ENCODE measurements at regions not wholly inside any gene's neighbourhood (a gene's known extent, or its start where the extent isn't known, plus 50 kb on each side); places are given as distances from the start of the nearest gene placed in this dataset.

GRCh38 chr9:129355631-129356030 is 177.6 kb upstream of the IER5L start:
- TF ChIP-seq, protein P1, sequence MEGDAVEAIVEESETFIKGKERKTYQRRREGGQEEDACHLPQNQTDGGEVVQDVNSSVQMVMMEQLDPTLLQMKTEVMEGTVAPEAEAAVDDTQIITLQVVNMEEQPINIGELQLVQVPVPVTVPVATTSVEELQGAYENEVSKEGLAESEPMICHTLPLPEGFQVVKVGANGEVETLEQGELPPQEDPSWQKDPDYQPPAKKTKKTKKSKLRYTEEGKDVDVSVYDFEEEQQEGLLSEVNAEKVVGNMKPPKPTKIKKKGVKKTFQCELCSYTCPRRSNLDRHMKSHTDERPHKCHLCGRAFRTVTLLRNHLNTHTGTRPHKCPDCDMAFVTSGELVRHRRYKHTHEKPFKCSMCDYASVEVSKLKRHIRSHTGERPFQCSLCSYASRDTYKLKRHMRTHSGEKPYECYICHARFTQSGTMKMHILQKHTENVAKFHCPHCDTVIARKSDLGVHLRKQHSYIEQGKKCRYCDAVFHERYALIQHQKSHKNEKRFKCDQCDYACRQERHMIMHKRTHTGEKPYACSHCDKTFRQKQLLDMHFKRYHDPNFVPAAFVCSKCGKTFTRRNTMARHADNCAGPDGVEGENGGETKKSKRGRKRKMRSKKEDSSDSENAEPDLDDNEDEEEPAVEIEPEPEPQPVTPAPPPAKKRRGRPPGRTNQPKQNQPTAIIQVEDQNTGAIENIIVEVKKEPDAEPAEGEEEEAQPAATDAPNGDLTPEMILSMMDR (IDR thresholded peaks at IDR 0.05; ENCODE audit: low read depth, low read length, poor library complexity, severe bottlenecking) = no peak
- TF ChIP-seq EZH2phosphoT487 (IDR thresholded peaks at IDR 0.05; ENCODE audit: borderline replicate concordance, low read length) = no peak

Data from DOHH2 (cell line).